A172 (cell line): ENCODE measurements at regions not wholly inside any gene's neighbourhood (a gene's known extent, or its start where the extent isn't known, plus 50 kb on each side); places are given as distances from the start of the nearest gene placed in this dataset.
A peak's percentile ranks its signal among the peaks of the same experiment; 100 is the strongest.

Experiments used
- DNase-seq: peaks from one replicate; pipeline ENCODE4 v3.0.0-alpha.2; 2015; ENCODE audit warnings: low spot score

DNA sequence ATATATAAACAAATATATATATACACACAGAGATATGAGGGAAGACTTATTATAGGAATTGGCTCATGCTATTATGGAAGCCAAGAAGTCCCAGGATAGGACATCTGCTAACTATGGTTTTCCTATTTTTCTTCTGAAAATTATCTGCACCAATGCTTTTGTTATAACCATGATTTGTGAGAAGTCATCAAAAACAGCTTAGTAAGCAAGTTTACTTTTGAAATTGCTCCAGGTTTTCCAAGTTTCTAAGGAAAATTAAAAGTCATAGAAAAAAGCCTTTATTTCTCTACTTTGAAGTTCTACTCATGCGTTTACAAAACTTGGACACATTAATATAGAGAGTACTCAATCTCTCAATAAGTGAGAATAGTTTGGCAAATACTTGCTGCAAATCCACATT is 213.1 kb downstream of the TRAM1L1 start:
- DNase-seq: no peak

GRCh38 chr4:116870686-116871085 is 214.7 kb downstream of the TRAM1L1 start:
- DNase-seq: no peak

- DNase-seq: peak; percentile 12
Observed at GRCh38 chr4:116866106-116866505, 219.3 kb downstream of the TRAM1L1 start.

GRCh38 chr4:116862592-116862991 is 222.8 kb downstream of the TRAM1L1 start:
- no peak for DNase-seq

GRCh38 chr4:116860891-116861290 is 224.5 kb downstream of the TRAM1L1 start:
- DNase-seq: no peak

DNA sequence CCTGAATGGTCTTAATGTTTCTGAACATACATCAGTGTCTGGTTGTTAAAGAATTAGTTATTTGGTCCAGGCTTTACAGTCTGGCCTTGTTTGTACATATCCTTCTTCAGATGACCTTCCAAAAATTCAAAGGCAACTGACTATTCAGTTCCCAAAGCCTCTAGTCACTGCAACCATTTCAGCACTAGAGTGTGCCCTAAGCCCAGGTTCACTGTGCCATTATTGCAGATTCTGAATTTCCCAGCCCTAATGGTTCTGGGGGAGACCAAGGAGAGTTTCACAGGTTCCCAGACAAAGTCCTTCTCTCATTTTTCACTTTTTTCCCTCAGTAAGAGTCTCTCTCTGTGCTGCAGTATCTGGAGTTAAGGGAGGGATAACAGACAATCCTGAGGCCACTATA is 235.8 kb downstream of the TRAM1L1 start:
- DNase-seq: no peak

- DNase-seq: no peak
Observed at GRCh38 chr4:116847616-116848015, 237.8 kb downstream of the TRAM1L1 start.

DNA sequence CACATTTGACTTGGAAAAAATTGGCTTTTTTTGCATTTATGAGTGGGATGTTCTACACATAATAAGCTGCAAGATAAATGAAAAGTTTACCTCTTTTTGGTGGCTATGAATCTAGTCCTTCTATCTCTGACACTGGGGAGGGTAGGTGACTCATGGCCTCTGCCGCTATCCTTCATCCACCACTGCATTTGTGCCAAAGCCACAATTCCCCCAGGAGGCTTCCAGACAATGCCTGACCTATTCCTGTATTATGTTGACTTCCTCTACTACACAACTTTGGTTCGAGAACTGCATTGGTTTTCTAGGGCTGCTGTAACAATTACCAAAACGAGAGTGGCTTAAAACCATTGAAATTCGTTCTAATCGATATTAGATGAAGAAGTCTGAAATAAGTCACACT is 245.6 kb downstream of the TRAM1L1 start:
- DNase-seq: peak; percentile 84

DNA sequence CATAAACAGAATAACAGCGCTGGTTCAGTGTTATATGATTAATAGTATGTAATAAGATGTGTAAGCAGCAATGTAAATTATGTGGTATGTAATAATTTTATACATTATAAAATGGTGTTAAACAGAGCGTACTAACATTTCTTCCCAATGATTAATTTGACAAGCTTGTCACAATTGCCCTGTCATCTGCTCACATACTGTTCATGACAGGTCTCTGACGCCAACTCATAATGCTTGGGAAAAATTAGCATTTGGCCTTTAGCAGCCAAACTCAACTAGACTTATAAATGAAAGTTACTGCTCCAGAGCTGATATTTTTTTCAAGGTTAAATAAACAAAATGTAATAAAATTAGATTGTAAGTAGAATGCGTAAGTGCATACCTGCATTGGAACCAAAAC is 246.8 kb downstream of the TRAM1L1 start:
- no peak for DNase-seq

DNA sequence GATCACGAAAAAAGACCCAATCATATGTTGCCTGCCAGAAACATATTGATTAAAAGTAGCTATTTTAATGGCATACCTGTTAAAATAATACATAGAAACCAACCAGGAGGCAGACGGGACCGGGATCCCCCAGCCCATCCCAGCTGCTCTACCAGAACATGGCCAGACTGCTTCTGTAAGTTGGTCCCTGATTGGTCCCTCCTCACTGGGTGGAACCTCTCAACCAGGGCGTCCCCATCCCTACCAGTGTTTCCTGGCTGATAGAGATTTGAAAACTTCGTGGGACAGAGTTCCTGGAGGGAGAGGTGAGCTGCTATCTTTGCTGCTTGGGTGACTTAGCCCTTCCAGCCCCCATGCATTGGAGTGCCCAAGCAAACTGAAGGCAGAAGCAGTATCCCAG is 256.2 kb downstream of the TRAM1L1 start:
- peak; percentile 67 for DNase-seq

DNA sequence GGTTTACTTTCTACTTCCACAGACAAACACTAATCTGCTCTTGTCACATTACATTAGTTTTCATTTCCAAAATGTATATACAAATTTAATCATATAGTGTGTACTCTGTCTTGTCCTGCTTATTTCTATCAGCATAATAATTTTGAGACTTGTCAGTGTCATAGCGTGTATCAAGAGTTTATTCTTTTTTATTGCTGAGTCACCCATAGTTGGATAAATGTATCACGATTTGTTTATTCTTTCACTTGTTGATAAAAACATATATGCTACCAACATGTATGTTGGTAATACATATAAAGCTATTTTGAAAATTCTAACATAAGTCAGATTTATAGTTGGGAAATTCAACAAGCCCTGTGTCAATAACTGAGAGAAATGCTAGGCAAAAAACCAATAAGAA is 261.2 kb downstream of the TRAM1L1 start:
- DNase-seq: no peak

DNA sequence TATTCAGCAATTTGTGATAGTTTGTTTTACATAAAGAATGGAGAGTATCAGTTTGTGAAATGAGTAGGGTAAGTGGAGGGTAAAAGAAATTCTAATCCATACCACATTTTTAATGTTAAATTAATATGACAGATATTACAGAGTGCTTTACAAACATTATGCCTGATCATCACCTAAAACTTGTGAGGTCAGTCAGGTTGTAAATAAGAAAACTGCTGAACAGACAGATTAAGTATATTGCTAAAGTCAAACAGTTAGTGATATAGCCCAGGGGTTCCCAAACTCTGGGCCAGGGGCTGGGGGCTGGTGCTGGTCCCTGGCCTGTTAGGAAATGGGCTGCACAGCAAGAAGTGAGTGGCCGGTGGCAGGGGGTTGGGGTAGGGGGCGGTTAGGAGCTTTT is 273.6 kb downstream of the TRAM1L1 start:
- no peak for DNase-seq

GRCh38 chr4:116796022-116796421 is 289.4 kb downstream of the TRAM1L1 start:
- no peak for DNase-seq

- DNase-seq: no peak
Observed at GRCh38 chr4:116788723-116789122, 296.7 kb downstream of the TRAM1L1 start.

DNA sequence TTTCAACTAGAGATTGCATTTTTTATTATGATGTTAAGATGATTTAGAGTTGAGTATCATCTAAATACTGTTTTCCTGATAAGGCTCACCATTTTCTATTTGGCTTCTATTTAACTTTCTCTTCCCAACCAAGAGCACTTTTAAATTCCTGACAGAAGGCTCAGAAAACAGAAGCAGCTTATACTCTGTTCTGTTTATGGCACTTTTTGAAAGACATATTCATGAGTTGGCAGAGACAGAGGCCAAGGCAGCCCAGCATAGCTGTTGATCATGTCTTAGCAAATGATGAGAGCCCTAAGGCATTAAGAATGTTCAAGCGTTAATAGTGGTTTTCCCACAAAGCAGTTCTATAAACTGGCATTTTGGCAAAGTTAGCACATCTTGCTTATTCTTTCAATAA is 330.3 kb downstream of the TRAM1L1 start:
- DNase-seq: no peak

- DNase-seq: no peak
Observed at GRCh38 chr4:116752027-116752426, 333.3 kb downstream of the TRAM1L1 start.

DNA sequence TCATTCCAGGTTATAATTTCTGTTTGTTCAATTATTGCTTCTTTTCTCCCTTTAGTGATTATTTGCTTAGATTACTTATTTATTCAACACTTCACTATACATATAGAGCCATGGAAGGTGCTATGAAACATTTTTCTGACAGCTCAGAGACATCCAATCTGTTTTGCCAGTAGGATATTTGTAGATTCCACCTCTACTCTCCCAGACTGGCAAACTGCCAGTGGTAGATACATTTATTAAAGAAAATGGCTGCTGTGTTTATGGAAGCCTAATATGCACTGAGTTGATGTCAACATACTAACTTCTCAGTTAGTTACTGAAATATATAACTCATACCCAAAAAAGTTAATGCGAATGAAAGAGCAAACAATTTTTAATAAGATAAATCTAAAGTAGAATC is 348.6 kb downstream of the TRAM1L1 start:
- DNase-seq: no peak

GRCh38 chr4:116734178-116734577 is 351.2 kb downstream of the TRAM1L1 start:
- DNase-seq: no peak

DNA sequence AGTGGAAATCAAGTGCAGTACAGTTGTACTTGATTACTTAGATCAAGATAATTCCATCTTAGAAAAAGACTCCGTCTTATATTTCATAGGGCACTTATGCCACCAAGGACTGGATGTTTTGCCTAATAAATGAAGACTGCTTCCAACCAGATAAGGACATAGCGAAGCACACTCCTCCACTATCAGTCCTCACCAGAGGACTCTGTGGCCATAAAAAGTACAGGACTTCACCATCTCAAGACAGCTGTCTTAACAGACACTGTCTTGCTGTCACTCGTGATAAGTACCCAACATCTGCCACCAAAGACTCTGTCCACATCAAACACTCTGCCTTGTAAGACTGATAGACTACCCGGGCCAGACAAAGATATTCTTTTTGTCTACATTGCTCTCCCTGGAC is 352.0 kb downstream of the TRAM1L1 start:
- no peak for DNase-seq

DNA sequence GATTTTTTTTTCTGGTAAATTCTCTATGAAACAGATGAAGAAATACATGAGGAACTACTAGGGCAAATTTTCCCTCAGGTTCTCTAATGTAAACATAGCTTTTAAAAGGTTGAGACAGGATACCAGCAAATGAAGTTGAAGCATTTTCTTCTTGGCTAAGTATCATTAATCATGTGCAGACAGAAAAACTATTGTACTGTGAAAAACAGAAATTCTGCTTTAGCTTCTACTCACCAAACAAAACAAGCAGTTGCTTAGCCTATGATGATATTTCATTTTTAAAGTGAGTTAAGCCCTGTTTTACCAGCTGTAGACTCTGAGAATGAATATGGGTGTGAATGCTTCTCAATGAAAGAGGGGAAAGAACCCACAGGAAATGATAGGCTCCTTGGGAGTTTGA is 358.9 kb downstream of the TRAM1L1 start:
- no peak for DNase-seq

DNA sequence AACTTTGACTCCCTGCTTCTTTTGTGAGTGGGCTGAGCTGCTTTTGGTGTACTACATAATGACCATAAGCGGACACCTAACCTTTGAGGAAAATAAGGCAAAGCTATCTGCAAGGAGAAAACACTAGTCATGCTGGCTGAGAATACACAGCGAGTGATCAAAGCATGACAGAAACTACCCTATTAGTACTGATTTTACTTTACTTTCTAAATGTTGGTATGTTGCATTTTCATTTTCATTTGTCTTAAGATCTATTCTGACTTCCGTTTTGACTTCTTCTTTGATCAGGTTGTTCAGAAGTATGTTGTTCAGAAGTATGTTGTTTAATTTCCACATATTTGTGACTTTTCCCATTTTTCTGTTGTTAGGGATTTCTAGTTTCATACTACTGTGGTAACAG is 361.1 kb downstream of the TRAM1L1 start:
- DNase-seq: no peak

DNA sequence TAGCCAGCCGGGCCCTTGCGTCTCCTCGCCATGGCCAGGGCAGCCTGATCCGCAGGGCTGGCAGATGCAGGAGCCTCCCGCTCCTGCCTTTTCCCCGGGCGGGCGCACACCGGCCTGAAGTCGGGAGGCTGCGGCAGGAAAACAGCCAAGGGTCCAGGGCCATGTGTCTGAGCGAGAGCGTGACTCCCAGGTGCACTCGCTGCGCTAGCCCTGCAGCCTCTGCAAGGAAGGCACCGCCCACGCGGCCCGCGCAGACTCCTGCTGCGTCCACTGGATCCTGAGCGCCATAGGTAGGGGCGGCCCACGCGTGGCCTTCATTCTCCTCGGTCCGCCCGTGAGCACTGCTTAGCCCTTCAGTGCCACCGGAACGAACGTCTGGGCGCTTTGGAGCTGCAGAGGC is 379.9 kb downstream of the TRAM1L1 start:
- no peak for DNase-seq

DNA sequence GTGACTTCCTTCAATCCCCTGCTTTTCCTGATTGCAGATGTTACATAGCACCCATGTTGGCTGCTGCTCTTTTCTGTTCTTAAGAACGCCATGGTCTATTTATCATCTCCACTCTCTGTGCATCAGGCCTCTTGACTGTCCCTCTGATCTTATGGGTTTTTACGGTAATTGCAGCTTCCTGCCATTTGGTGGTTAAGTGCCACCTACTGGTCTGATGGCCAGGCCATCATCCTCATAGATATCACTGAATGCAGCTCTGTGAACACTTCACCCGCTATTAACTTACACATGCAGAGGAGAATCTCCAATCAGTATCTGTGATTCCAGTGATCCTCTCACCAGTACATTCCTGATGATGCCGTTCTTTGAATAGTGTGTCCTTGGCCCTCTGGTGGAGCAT is 382.4 kb downstream of the TRAM1L1 start:
- DNase-seq: peak; percentile 6

DNA sequence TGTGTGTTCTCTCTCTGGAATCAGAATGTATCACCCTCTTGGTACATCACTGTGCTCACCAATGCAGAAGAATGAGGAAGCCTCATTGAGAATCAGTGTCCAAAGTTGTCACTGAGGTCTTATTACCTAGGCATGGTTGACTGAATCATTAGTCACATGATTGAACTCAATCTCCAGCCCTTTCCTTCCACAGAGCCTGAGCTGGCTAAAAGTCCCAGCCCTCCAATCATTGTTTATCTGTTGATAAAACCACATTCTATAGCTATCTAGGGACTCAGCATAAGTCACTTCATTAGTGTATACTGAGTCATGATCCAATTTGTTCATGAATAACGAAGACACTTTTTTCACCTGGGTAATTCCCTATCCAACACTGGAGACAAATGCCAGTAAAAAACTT is 396.8 kb downstream of the TRAM1L1 start:
- peak; percentile 14 for DNase-seq

GRCh38 chr4:116668190-116668589 is 417.2 kb downstream of the TRAM1L1 start:
- DNase-seq: no peak
